Left ventricle myocardium inferior (tissue), 1 donor: ENCODE measurements at regions not wholly inside any gene's neighbourhood (a gene's known extent, or its start where the extent isn't known, plus 50 kb on each side); places are given as distances from the start of the nearest gene placed in this dataset.

ENCODE experiments used
- DNase-seq: peaks from one replicate; pipeline ENCODE4 v3.0.0-alpha.2; 2020
- H3K27ac ChIP-seq: fragments of 200-600 bp; replicated peaks from 2 replicates; pipeline ENCODE4 v1.8.0; 2021
- H3K27me3 ChIP-seq: fragments of 200-600 bp; 2 replicates; pipeline ENCODE4 v1.8.0; 2021; ENCODE audit warnings: low read depth
- H3K36me3 ChIP-seq: fragments of 200-600 bp; 2 replicates; pipeline ENCODE4 v1.8.0; 2021
- H3K4me1 ChIP-seq: fragments of 200-600 bp; 2 replicates; pipeline ENCODE4 v1.8.0; 2021
- H3K4me3 ChIP-seq: fragments of 200-600 bp; 2 replicates; pipeline ENCODE4 v1.8.0; 2021; ENCODE audit warnings: mild to moderate bottlenecking, moderate library complexity
- H3K9me3 ChIP-seq: fragments of 200-600 bp; replicated peaks from 2 replicates; pipeline ENCODE4 v1.8.0; 2021
- CTCF ChIP-seq: fragments of 200-600 bp; IDR thresholded peaks from 2 replicates; pipeline ENCODE4 v1.8.0; 2021; ENCODE audit warnings: antibody characterized with exemption, mild to moderate bottlenecking, borderline replicate concordance
- intact Hi-C: fragments of 100-400 bp; cut with micrococcal nuclease; formaldehyde crosslinking; loops from one replicate; pipeline ENCODE4 v1.11.0; 2022
- donor health status: DM: no; HTN: yes; CAD: no; lungs with severe emphysema.

GRCh38 chr2:185179743-185180142 lies 558.9 kb upstream of the FSIP2 start:
- Histone ChIP-seq H3K4me1 (no peaks in the 10 kb centered on the region), H3K27me3 (no peaks in the 10 kb centered on the region), H3K4me3 (no peak overlapping the region), H3K9me3 (peaks cover 6% of the 10 kb centered on the region), H3K36me3 (no peaks in the 10 kb centered on the region), H3K27ac (no peak overlapping the region)
- TF ChIP-seq CTCF: no peak
- no peak for DNase-seq
- intact Hi-C loops: no loop called here

GRCh38 chr2:185181901-185182300 lies 556.7 kb upstream of the FSIP2 start:
- H3K27me3 ChIP-seq: no peaks in the 10 kb centered on the region
- H3K27ac ChIP-seq: no peak overlapping the region
- DNase-seq: no peak
- H3K4me1 ChIP-seq: no peaks in the 10 kb centered on the region
- no peak overlapping the region for H3K4me3 ChIP-seq
- intact Hi-C loops: no loop called here
- H3K9me3 ChIP-seq: peaks cover 6% of the 10 kb centered on the region
- no peaks in the 10 kb centered on the region for H3K36me3 ChIP-seq
- TF ChIP-seq CTCF: no peak

- H3K27ac ChIP-seq: no peak overlapping the region
- TF ChIP-seq CTCF: no peak
- H3K36me3 ChIP-seq: no peaks in the 10 kb centered on the region
- intact Hi-C loops: no loop called here
- no peaks in the 10 kb centered on the region for H3K4me1 ChIP-seq
- no peak overlapping the region for H3K4me3 ChIP-seq
- peaks cover 6% of the 10 kb centered on the region for H3K9me3 ChIP-seq
- H3K27me3 ChIP-seq: no peaks in the 10 kb centered on the region
- no peak for DNase-seq
Observed at GRCh38 chr2:185185044-185185443, 553.6 kb upstream of the FSIP2 start.

- no peaks in the 10 kb centered on the region for H3K27me3 ChIP-seq
- H3K27ac ChIP-seq: no peak overlapping the region
- DNase-seq: no peak
- no peak overlapping the region for H3K4me3 ChIP-seq
- peaks cover 18% of the 10 kb centered on the region for H3K9me3 ChIP-seq
- no peak for TF ChIP-seq CTCF
- no peaks in the 10 kb centered on the region for H3K36me3 ChIP-seq
- H3K4me1 ChIP-seq: no peaks in the 10 kb centered on the region
- intact Hi-C loops: no loop called here
Observed at GRCh38 chr2:185187421-185187820, 551.2 kb upstream of the FSIP2 start.

GRCh38 chr2:185188656-185189055 lies 549.9 kb upstream of the FSIP2 start:
- no peaks in the 10 kb centered on the region for H3K27me3 ChIP-seq
- H3K9me3 ChIP-seq: peaks cover 26% of the 10 kb centered on the region
- intact Hi-C loops: no loop called here
- no peak for TF ChIP-seq CTCF
- H3K4me1 ChIP-seq: no peaks in the 10 kb centered on the region
- no peak overlapping the region for H3K27ac ChIP-seq
- no peak for DNase-seq
- no peaks in the 10 kb centered on the region for H3K36me3 ChIP-seq
- H3K4me3 ChIP-seq: no peak overlapping the region

- H3K9me3 ChIP-seq: no peaks in the 10 kb centered on the region
- H3K4me3 ChIP-seq: no peak overlapping the region
- DNase-seq: no peak
- intact Hi-C loops: no loop called here
- no peaks in the 10 kb centered on the region for H3K4me1 ChIP-seq
- TF ChIP-seq CTCF: no peak
- H3K27ac ChIP-seq: no peak overlapping the region
- no peaks in the 10 kb centered on the region for H3K27me3 ChIP-seq
- no peaks in the 10 kb centered on the region for H3K36me3 ChIP-seq
Observed at GRCh38 chr2:185201063-185201462, 537.5 kb upstream of the FSIP2 start.
